ENCODE measurements at regions not wholly inside any gene's neighbourhood (a gene's known extent, or its start where the extent isn't known, plus 50 kb on each side); places are given as distances from the start of the nearest gene placed in this dataset.
"Not testable (repeated sequence)": the region's sequence is repeated elsewhere in the genome, so short reads cannot be mapped to it uniquely, and the experiment has no call there.

DNA sequence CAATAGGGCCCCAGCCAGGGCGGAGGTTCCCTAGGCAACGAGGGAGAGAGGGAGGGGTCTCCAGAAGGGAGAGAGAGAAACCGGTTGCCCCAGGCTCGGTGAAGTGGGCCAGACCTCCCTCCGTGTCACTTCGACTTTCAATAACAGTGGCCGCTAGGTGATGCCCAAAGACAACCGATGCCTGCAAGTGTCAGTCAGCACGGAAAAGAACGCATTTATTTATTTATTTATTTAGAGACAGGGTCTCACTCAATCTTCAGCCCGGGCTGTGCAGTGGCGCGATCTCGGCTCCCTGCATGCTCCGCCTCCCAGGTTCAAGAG is 1504.1 kb upstream of the DEFB115 start:
- TF ChIP-seq, protein P1, sequence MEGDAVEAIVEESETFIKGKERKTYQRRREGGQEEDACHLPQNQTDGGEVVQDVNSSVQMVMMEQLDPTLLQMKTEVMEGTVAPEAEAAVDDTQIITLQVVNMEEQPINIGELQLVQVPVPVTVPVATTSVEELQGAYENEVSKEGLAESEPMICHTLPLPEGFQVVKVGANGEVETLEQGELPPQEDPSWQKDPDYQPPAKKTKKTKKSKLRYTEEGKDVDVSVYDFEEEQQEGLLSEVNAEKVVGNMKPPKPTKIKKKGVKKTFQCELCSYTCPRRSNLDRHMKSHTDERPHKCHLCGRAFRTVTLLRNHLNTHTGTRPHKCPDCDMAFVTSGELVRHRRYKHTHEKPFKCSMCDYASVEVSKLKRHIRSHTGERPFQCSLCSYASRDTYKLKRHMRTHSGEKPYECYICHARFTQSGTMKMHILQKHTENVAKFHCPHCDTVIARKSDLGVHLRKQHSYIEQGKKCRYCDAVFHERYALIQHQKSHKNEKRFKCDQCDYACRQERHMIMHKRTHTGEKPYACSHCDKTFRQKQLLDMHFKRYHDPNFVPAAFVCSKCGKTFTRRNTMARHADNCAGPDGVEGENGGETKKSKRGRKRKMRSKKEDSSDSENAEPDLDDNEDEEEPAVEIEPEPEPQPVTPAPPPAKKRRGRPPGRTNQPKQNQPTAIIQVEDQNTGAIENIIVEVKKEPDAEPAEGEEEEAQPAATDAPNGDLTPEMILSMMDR (IDR thresholded peaks at IDR 0.05) = not testable (repeated sequence)
- TF ChIP-seq POLR2A, POLR2AphosphoS5 (IDR thresholded peaks at IDR 0.05): not testable (repeated sequence)
